H1 (cell line): ENCODE measurements at regions not wholly inside any gene's neighbourhood (a gene's known extent, or its start where the extent isn't known, plus 50 kb on each side); places are given as distances from the start of the nearest gene placed in this dataset.

ENCODE experiments used
- CHD1 ChIP-seq: IDR thresholded peaks from 2 replicates; pipeline ENCODE4 v1.6.1; 2012; ENCODE audit warnings: low read depth, low read length, improper control_type of control experiment
- CTBP2 ChIP-seq: IDR thresholded peaks from 2 replicates; pipeline ENCODE4 v1.7.0; 2011; ENCODE audit warnings: borderline replicate concordance, mild to moderate bottlenecking, moderate library complexity, mixed read lengths, low read length; ENCODE audit not compliant: insufficient read depth, insufficient read length
- EP300 ChIP-seq, 2 experiments: IDR thresholded peaks; 1 replicate in 1 of 2; 2 replicates in 1 of 2; pipeline ENCODE4 v1.6.1; 2011 to 2012; ENCODE audit warnings: low read depth in 2 of 2, low read length in 2 of 2, mild to moderate bottlenecking in 2 of 2, borderline replicate concordance in 1 of 2, inconsistent platforms in 1 of 2, moderate library complexity in 1 of 2
- EZH2 ChIP-seq: fragments of 200-600 bp; sonication (generic); IDR thresholded peaks from 2 replicates; pipeline ENCODE4 v1.7.1; 2012; ENCODE audit warnings: low read depth, mild to moderate bottlenecking, moderate library complexity, low read length, inconsistent platforms; ENCODE audit not compliant: severe bottlenecking
- HDAC6 ChIP-seq: IDR thresholded peaks from one replicate; pipeline ENCODE4 v1.7.1; 2012; ENCODE audit warnings: low read depth, mild to moderate bottlenecking, inconsistent platforms, low read length, moderate library complexity
- JUND ChIP-seq: IDR thresholded peaks from 2 replicates; pipeline ENCODE4 v1.6.1; 2011; ENCODE audit warnings: mild to moderate bottlenecking, improper control_type of control experiment, low read length
- KDM4A ChIP-seq: IDR thresholded peaks from one replicate; pipeline ENCODE4 v1.7.1; 2012; ENCODE audit warnings: low read depth, mild to moderate bottlenecking, moderate library complexity, low read length, inconsistent platforms; ENCODE audit not compliant: severe bottlenecking
- NRF1 ChIP-seq: IDR thresholded peaks from 2 replicates; pipeline ENCODE4 v1.6.1; 2011; ENCODE audit warnings: mild to moderate bottlenecking, low read depth, low read length, improper control_type of control experiment
- PHF8 ChIP-seq: fragments of 200-600 bp; sonication (generic); conservative IDR thresholded peaks from 2 replicates; pipeline ENCODE4 v1.7.1; 2012; ENCODE audit warnings: low read depth, mild to moderate bottlenecking, inconsistent platforms, low read length, moderate library complexity
- POLR2AphosphoS5 ChIP-seq: IDR thresholded peaks from 2 replicates; pipeline ENCODE4 v1.6.1; 2011; ENCODE audit warnings: low read depth, low read length
- RAD21 ChIP-seq, 2 experiments: IDR thresholded peaks in 1 of 2; conservative IDR thresholded peaks in 1 of 2; 2 replicates each; pipeline ENCODE4 v1.6.1; 2011; ENCODE audit warnings: low read depth in 2 of 2, low read length in 2 of 2, improper control_type of control experiment in 1 of 2, inconsistent platforms in 1 of 2, mild to moderate bottlenecking in 1 of 2, moderate library complexity in 1 of 2
- RBBP5 ChIP-seq: IDR thresholded peaks from 2 replicates; pipeline ENCODE4 v1.7.1; 2012; ENCODE audit warnings: low read depth, mild to moderate bottlenecking, inconsistent platforms, low read length, moderate library complexity, borderline replicate concordance
- RFX5 ChIP-seq: IDR thresholded peaks from 2 replicates; pipeline ENCODE4 v1.6.1; 2011; ENCODE audit warnings: low read depth, low read length, improper control_type of control experiment, borderline replicate concordance
- TBP ChIP-seq: IDR thresholded peaks from 2 replicates; pipeline ENCODE4 v1.6.1; 2011; ENCODE audit warnings: low read depth, low read length, improper control_type of control experiment
- TF ChIP-seq, protein P1 (sequence below): IDR thresholded peaks from 2 replicates; pipeline ENCODE4 v1.6.1; 2011; ENCODE audit warnings: low read depth, mild to moderate bottlenecking, low read length; ENCODE audit not compliant: insufficient read depth

- TF ChIP-seq POLR2AphosphoS5 (no peak), EP300 (IDR thresholded peaks at IDR 0.05; ENCODE audit: borderline replicate concordance in 1 of 2, low read depth in 2 of 2, low read length in 2 of 2) (no peak), RFX5 (no peak), PHF8 (no peak), EZH2 (no peak), CHD1 (no peak), KDM4A (no peak), RBBP5 (no peak), HDAC6 (no peak), TBP (no peak), NRF1 (no peak), JUND (no peak), RAD21 (IDR thresholded peaks at IDR 0.05 in 1 of 2, conservative IDR thresholded peaks at IDR 0.05 in 1 of 2; ENCODE audit: low read depth in 2 of 2, low read length in 2 of 2) (no peak), CTBP2 (no peak)
- TF ChIP-seq, protein P1, sequence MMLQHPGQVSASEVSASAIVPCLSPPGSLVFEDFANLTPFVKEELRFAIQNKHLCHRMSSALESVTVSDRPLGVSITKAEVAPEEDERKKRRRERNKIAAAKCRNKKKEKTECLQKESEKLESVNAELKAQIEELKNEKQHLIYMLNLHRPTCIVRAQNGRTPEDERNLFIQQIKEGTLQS, result no peak
- TF ChIP-seq, all 59 proteins: peak for 0
Observed at GRCh38 chr18:55072181-55072580, 112.9 kb upstream of the CCDC68 start (continued).
